ENCODE measurements at regions not wholly inside any gene's neighbourhood (a gene's known extent, or its start where the extent isn't known, plus 50 kb on each side); places are given as distances from the start of the nearest gene placed in this dataset.

DNA sequence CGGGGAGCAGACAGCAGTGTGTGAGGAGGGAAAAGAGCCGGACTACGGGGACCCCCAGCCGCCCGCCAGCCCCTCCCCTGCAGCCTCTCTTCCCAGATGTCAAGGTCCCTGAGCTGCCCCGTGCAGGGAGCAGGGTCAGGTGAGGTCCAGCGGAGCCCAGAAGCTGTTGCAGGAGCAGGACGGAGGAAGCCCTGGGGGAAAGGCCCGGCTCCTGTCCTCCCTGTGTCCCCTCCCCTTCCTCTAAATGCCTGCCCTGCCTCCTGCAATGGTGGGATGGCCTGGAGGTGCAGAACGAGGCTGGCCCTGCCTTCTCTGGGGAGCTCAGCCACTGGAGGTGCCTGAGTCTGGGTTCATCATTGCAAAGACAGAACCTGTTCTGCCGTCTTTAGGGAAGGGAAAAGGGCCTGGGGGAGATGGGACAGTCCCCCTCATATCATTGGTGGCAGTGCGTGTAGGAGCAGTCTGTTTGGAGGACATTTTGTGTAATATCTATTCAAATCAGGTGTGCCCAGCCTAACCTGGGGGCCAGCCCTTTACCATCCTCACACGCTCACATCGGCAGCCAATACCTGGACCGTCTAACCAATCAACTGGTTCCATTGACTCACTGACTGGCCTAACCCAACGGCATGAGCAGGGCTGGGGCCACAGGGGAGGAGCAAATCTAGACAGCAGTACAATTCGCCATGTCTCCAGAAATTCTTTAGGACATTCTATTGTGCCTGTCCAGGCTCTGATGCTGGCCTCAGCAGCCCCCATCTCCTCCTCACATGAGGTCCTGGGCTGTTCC is 364.1 kb upstream of the SFSWAP start:
- no peak for FAIRE-seq

DNA sequence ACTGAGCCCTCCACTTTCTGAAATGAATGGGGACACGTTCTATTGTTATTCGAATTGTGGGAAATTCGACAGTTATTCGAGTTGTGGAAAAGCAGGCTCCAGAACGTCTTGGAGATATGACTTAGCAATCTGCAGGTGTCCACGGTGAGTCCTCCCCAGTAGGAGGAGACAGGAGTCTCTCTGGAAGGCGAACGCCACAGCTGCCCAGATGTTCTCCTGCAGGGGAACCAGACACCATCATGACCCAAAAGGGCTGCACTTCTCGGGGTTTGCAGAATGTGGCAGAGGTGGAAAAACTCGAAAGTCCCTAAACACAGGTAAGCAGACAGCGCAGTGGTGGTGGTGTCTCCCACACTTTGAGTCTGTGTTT is 363.6 kb upstream of the SFSWAP start:
- FAIRE-seq = no peak

DNA sequence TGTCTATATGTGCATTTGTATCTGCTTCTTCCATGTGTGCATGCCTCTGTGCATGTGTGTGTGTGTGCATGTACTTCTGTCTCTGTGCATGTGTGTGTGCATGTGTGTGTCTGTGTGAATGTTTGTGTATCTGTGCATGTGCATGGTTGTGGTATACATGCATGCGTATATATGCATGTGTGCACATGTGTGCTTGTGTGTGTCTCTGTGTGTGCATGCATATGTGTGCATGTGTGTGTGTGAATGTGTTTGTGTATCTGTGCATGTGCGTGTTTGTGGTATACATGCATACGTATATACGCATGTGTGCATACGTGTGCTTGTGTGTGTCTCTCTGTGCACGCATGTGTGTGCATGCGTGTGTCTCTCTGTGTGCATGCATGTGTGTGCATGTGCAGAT is 363.2 kb upstream of the SFSWAP start:
- FAIRE-seq = no peak

DNA sequence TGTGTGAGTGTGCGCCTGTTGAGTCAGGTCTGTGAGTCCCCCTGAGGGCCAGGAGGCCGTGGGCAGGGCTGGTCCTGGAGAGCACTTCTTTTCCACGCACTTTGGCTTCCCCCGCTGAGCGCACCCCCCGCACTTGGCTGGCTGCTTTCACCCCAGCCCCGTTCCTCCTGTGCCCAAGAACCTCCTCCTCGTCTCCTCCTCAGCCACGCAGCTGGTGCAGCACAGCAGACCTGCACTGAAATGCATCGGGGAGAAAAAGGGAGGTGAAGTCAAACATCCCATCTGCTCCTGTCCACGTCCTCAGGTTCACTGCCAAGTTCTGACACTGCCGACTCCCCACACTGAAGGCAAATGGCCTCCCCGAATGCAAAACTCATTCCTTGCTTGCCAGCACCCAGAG is 362.7 kb upstream of the SFSWAP start:
- no peak for FAIRE-seq

DNA sequence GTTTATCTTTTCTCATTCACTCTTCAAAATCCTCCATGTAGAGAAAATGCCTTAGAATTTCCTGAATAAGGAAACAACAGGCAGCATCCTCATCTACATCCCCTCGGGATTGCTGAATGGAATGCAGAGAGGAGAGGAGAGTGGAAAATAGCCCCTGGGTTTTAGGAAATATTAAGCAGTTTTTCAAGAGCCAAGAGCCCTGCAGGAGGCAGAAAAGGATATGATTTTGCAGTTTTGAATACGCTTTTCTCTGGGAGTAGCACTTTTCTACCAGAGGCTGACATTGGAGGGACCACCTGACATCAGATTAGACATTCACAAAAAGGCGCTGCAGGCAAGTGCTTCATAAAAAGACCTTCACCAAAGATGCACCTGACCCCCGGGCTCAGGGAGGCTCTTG is 362.2 kb upstream of the SFSWAP start:
- FAIRE-seq = no peak

DNA sequence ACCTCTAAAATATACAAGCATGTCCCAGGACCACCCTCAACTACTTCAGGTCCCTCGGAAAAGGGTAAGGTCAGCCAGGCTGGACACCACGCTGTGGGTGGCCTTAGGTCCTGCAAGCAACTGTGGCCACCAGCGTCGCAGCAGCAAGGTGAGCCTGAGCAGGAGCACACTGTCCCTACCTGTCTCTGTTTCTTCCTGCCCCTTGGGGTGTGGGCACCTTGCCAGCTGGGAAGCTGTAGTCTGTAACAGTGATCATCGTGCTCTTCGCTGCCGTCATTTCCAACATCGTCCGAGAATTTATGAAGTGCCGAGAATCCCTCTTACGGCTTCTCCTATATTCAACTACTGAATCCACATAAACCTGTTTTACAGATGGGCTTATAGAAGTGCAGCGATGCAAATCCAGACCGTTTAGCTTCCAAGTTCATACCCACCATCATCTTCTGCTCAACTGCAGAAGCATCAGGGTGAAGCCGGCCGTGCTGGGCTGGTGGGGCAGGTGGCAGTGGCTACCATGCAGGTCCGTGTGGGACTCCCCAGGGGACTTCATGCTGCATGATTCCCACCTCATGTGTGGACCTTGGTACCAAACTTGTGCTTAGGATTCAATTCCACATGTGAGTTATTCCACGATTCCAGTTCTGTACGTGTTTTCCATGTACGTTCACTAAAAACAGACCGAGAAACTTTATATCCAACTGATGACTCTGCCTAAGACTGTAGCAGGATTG is 361.3 kb upstream of the SFSWAP start:
- FAIRE-seq = no peak

DNA sequence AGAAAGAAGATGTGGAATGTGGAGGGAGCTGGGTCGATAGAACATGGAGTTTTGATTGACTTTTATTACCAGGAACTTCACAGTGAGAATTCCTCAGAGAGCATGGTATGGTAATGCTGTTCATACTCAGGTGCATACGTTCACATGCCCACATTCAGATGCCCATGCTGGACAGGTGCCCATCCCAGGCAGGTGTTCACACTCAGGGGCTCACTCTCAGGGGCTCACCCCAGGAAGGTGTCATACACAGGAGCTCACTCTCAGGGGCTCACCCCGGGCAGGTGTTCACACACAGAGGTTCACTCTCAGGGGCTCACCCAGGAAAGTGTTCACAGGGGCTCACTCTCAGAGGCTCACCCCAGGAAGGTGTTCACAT is 360.0 kb upstream of the SFSWAP start:
- no peak for FAIRE-seq

DNA sequence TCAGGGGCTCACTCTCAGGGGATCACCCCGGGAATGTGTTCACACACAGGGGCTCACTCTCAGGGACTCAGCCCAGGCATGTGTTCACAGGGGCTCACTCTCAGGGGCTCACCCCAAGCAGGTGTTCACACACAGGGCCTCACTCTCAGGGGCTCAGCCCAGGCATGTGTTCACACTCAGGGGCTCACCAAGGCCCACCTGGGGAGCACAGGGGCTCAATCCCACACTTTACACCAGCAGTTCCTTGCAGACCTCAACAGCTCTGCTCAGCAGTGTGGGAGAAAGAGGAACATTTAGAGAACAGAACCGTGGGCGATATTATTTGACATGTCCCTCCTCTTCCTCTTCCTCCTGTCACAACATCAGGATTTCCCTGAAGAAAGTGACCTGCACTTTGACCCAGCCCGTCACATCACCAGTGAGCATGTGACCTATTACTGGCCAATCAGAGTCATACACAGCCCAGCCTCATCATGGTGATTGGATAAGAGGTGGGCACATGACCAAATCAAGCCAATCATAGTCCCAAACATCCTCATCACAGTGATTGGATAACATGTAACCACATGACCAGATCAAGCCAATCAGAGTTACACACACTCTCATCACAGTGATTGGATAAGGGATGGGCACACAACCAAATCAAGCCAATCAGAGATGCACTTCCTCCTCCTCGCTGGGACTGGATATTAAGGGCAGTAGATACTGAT is 359.4 kb upstream of the SFSWAP start:
- no peak for FAIRE-seq

DNA sequence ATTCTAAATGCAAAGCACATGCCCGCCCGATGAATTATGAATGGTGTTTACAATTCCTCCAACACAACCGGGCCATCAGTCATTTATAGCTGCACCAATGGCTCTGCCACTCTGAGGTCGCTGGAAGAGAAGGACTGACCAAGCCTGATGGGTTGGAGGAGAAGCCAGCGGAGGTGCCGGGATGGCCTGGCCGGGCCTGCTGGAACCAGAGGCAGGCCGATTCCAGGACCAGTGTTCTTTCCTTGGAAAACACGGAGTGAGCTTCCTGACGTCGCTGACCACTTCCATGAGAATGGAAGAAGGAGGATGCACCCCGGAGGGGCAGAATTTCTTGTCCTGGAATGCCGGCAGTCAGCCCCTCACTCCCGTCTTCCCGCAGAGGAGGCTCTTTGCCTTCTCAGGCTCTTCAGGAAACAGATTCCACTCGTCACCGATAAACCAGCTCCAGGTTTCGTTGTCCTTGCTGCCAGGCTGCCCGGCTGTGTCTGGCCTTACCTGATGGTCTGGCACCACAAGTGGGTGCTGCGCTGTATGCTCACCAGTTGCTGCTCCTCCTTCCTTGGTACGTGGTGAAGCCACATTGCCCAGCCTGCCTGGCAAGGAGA is 358.5 kb upstream of the SFSWAP start:
- FAIRE-seq = no peak

DNA sequence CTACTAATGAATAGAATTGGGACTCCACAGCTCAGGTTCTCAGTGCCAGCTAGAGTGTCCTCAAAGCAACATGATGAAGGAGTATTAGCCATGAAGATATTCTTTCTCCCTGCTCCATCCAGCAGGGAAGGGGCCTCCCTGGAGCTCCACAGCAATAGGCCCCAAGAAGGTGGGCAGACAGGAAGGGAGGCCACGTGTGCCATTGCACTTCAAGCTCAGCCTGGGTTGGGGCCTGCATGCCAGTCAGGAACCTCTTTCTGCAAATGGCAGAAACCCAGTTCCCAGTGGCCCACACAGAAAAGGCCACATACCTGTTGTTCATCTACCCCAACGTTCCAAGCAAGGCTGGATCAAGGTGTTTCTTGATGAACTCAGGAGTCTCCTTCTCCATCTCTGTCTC is 357.5 kb upstream of the SFSWAP start:
- no peak for FAIRE-seq

DNA sequence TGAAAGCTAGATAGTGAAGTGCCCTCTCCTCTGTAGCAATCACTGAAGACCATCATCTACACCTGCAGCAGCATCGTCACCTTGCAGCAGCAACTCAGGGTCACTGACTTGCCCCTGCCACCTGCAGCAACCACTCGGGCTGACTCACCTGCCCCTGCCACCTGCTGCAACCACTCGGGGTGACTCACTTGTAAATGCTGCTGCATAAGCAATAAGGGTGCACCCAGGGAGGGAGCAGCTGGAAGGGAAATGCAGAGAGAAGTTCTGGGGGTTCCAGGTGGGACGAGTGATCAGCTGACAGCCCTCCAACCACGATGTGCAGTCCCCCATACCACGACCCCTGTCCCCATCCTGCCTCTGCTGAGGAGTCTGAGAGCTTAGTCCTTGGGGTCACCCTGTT is 357.1 kb upstream of the SFSWAP start:
- FAIRE-seq = no peak

DNA sequence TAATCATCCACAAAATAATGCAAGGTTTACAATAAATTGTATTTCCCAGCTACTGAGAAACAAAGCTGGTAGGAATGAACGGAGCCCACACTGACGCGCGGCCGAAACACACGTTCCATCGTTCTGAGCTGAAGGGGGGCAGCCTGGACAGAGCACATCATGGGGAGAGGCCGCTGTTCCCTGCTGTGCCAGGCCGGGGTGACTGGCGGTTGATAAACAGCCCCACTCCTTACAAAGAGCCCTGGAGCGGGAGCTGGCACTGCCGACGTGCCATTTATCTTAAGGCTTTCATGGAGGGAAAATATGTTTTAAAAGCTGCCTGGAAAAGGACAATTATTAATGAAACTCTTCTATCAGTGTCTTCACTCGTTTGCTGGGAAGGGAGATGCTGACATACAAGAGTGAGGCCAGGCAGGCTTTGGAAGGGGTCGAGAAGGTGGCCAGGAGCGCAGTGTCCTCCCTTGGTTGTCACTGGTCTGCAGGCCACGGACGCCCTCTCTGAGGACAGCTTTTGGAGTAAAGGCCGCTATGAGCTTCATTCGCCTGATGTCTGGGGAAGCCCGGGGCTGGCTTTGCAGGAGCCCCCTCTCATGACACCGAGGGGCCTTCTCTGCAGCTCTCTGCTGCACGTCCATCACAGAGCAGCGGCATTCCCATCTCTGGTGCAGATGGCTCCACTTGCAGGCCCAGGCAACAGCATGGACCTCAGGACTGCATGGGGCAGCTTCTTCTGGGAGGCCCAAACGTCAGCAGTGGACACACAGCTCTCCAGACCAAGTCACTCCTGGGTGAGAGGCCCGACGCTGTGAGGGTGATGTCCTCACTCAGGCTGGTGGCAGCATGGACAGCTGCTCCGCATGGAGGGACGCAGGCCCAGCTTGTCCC is 355.3 kb upstream of the SFSWAP start:
- FAIRE-seq = no peak

DNA sequence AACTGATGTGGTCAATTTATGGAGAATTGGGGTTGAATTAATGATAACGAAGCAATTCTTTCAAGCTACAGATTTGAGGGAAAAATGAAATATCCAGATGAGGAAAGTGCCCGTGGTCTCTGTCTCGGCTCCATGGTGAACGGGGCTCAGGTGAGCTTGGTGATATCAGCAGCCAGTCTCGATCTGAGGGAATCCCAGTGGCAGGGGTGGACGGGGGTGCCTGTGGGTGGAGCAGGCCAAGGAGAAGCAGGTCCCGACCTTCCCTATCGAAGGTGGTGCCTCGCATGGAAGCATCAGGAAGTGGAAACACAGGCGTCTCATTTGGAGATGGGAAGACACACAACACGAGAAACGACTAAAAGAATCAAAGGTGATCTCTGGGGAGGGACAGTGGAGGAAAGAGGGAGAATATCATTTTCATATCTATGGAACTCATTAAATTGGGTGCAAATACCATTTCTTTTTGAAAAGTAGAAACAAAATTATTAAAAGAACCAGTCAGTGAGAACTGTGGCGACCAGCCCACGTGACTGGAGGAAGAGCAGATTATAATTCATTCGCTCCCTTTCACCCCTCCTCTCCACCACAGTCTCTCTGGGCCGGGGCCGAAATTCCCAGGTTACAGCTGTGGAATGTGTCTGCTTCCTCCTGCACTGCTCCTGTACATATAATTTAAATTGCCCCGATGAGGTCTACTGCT is 354.3 kb upstream of the SFSWAP start:
- FAIRE-seq = no peak

DNA sequence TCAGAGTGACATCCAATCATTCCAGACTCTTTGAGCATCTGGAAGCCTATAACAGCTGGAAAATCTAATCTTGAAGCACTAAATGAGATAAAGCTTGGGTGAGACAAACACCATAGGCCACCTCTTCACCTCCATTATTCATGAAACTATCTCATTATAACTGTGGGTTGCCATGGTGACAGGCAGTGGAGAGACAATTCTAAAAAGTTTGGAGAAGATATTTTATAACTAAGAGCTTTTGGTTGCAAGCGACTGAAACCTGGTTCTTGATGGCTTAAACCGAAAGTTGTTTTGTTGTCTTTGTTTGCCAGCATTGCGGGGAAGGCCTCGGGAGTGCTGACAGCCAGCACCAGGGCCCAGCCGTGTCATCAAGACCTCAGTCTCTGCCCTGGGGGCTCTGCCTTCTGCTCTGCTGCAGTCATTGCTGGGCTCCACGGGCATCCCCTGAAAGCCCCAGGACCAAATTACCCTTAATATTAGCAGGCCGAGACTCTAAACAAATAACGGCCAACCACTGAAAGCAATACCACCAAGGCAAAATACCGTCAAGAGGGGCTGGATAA is 353.6 kb upstream of the SFSWAP start:
- no peak for FAIRE-seq

DNA sequence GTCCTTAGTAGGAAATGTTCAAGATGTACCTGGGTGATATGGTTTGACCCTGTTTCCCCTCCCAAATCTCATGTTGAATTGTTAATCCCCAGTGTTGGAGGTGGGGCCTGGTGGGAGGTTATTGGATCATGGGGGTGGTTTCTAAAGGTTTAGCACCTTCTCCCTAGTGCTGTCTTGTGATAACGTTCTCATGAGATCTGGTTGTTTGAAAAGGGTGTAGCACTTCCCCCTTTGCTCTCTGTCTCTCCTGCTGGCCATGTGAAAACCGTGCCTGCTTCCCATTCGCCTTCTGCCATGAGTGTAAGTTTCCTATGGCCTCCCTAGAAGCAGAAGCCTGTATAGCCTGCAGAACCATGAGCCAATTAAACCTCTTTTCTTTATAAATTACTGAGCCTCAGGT is 353.0 kb upstream of the SFSWAP start:
- FAIRE-seq = no peak

DNA sequence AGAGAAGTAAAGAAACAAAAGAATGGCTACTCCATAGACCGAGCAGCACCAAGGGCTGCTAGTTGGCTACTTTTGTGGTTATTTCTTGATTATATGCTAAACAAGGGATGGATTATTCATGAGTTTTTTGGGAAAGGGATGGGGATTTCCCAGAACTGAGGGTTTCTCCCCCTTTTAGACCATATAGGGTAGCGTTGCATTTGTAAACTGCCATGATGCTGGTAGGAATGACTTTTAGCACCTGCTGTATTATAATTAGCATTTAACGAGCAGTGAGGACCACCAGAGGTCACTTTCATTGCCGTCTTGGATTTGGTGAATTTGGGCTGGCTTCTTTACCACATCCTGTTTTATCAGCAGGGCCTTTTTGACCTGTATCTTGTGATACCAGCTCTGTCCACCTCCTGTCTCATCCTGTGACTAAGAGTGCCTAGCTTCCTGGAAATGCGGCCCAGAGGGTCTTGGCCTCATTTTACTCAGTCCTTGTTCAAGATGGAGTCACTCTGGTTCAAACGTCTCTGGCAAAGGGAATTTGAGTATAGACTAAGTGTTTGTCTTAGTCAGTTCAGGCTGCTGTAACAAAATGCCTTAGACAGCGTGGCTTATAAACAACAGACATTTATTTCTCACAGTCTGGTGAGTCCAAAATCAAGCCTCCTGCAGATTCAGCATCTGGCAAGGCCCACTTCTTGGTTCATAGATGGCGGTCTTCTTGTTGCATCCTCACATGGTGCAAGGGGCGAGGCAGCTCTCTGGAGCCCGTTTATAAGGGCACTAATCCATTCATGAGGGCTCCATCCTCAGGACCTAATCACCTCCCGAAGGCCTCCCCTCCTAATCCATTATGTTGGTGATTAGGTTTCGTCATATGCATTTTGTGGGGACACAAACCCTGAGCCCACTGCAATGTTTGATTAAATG is 348.3 kb upstream of the SFSWAP start:
- no peak for FAIRE-seq

DNA sequence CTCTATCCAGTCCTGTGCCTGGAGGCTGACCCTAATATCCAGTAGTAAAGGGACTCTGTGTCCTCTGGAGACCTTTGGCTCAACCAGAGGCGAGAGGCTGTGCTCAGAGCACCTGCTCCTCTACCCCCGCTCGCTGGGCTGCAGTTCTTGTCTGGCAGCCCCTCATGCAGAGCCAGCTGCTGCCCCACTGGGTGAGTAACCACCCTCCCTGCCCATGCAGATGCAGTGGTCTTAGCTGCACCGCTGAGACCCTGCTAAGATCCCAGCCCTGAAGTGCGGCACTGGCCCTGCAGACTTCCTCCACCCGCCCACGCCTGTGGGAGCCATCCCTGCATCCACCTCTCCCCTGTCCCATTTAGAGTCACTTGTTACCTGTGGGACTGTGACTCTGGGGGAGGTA is 347.5 kb upstream of the SFSWAP start:
- no peak for FAIRE-seq

DNA sequence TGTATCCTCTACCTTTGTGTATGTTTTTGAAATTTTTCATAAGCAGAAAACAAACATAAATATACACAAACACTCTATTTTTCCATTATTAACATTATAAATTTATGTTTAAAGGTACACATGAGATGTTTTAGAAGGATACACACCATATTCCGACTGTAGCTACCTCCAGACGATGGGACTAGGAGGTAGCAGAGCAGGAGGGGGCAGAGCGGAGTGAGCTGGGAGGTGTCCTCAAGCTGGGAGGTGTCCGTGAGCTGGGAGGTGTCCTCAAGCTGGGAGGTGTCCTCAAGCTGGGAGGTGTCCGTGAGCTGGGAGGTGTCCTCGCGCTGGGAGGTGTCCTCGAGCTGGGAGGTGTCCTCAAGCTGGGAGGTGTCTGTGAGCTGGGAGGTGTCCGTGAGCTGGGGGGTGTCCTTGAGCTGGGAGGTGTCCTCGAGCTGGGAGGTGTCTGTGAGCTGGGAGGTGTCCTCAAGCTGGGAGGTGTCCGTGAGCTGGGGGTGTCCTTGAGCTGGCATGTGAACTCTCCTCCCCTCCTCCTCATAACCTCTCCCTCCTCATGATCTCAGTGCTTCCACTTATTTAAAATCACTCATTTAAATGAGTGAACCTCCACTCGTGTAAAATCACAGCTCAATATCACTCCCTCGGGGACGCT is 346.9 kb upstream of the SFSWAP start:
- FAIRE-seq = no peak

DNA sequence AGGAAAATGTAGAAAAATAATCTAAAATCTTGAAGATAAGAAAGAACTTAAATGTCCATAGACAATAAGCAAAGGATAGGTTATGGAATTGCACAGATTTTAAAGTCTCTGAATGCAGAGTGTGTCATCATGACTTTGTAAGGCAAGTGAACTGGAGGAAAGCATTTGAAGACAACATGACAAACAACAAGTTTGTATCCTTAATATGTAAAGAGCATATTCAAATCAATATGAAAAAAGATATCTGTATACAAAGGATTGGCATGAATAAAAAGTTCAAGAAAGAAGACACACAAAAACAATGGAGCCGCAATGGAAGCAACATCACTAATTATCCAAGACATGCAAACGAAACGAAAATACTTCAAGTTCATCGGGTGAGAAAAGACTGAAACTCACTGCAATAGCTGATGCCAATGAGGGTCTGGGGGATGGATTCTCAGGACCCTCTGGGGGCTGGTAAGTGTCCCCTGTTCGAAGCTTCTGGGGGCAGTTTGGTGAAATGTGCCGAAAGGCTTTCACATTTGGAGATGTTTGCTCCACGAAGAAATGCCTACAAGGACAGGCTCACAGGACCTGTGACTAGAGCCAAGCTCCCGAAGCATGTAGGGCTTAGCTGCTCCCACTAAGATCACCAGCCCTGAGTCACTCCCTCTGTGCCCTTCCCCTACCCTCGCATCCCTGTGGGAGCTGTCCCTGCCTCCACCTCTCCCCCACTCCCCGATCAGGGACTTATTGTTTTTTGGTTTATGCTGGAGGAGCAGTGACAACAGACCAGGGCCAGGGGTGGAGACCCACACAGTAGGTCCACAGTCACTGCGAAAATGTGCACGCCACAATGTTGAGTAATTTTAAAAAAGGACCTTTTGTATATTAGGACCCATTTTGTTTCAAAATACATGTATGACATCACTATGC is 345.7 kb upstream of the SFSWAP start:
- no peak for FAIRE-seq
